SJSA1 (cell line): ENCODE measurements at regions not wholly inside any gene's neighbourhood (a gene's known extent, or its start where the extent isn't known, plus 50 kb on each side); places are given as distances from the start of the nearest gene placed in this dataset.
"Not testable (repeated sequence)": the region's sequence is repeated elsewhere in the genome, so short reads cannot be mapped to it uniquely, and the experiment has no call there.

Experiments
- DNase-seq, 2 experiments: peaks; one replicate each; pipeline ENCODE4 v3.0.0-alpha.2; 2015 to 2020; ENCODE audit warnings: low spot score in 2 of 2, low read depth in 1 of 2
- H3K27ac ChIP-seq: fragments of 250-450 bp; sonication (Bioruptor Pico); 2 replicates; pipeline ENCODE4 v1.5.1; 2020; ENCODE audit warnings: mild to moderate bottlenecking, moderate library complexity
- H3K27me3 ChIP-seq: fragments of 250-450 bp; sonication (Bioruptor Pico); replicated peaks from 2 replicates; pipeline ENCODE4 v1.5.1; 2020; ENCODE audit warnings: mild to moderate bottlenecking, moderate library complexity
- H3K36me3 ChIP-seq: fragments of 250-450 bp; sonication (Bioruptor Pico); 2 replicates; pipeline ENCODE4 v1.5.1; 2020; ENCODE audit warnings: mild to moderate bottlenecking
- H3K4me1 ChIP-seq: fragments of 250-450 bp; sonication (Bioruptor Pico); replicated peaks from 2 replicates; pipeline ENCODE4 v1.6.1; 2021; ENCODE audit warnings: mild to moderate bottlenecking
- H3K4me3 ChIP-seq: fragments of 250-450 bp; sonication (Bioruptor Pico); 2 replicates; pipeline ENCODE4 v1.5.1; 2020; ENCODE audit warnings: mild to moderate bottlenecking
- H3K9me3 ChIP-seq: fragments of 250-450 bp; sonication (Bioruptor Pico); replicated peaks from 2 replicates; pipeline ENCODE4 v1.5.1; 2020; ENCODE audit warnings: mild to moderate bottlenecking

GRCh38 chr2:59830601-59831000 is 722.9 kb downstream of the BCL11A start:
- Histone ChIP-seq H3K27ac (no peak overlapping the region), H3K36me3 (no peaks in the 10 kb centered on the region), H3K27me3 (no peaks in the 10 kb centered on the region), H3K4me3 (no peak overlapping the region), H3K9me3 (no peaks in the 10 kb centered on the region), H3K4me1 (no peaks in the 10 kb centered on the region)
- DNase-seq: no peak

- Histone ChIP-seq H3K9me3 (no peaks in the 10 kb centered on the region), H3K27ac (no peak overlapping the region), H3K27me3 (no peaks in the 10 kb centered on the region), H3K36me3 (no peaks in the 10 kb centered on the region), H3K4me3 (no peak overlapping the region), H3K4me1 (no peaks in the 10 kb centered on the region)
- DNase-seq: no peak
Observed at GRCh38 chr2:59827677-59828076, 725.8 kb downstream of the BCL11A start.

GRCh38 chr2:59826177-59826576 is 727.3 kb downstream of the BCL11A start:
- Histone ChIP-seq H3K4me1 (no peaks in the 10 kb centered on the region), H3K27ac (no peak overlapping the region), H3K36me3 (no peaks in the 10 kb centered on the region), H3K27me3 (no peaks in the 10 kb centered on the region), H3K9me3 (no peaks in the 10 kb centered on the region), H3K4me3 (no peak overlapping the region)
- no peak for DNase-seq

DNA sequence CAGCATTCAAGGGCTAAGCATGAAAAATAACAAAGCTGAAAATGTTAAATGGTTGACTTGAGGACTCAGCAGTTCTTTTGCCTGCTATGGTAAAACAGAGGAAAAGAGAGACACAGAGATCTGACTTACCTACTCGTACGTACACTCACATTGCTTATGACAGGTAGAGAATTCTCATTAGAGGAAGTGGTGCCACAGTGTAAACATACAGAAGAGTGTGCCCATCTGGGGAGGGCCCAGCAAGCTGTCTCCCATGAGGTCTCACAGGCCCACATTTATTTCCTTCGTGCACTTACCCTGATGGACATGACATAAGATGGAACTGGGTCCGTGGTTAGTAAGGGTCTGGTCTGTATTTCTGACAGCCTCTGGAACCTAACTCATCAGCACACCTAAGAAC is 729.1 kb downstream of the BCL11A start:
- no peak overlapping the region for H3K27ac ChIP-seq
- H3K4me3 ChIP-seq: no peak overlapping the region
- H3K9me3 ChIP-seq: no peaks in the 10 kb centered on the region
- no peaks in the 10 kb centered on the region for H3K4me1 ChIP-seq
- no peak for DNase-seq
- H3K27me3 ChIP-seq: no peaks in the 10 kb centered on the region
- no peaks in the 10 kb centered on the region for H3K36me3 ChIP-seq

GRCh38 chr2:59816075-59816474 is 737.4 kb downstream of the BCL11A start:
- Histone ChIP-seq H3K36me3 (no peaks in the 10 kb centered on the region), H3K4me3 (no peak overlapping the region), H3K27ac (no peak overlapping the region), H3K27me3 (no peaks in the 10 kb centered on the region), H3K9me3 (no peaks in the 10 kb centered on the region; the same call in 1 of the 2 replicates), H3K4me1 (no peaks in the 10 kb centered on the region)
- DNase-seq: no peak

- H3K4me1 ChIP-seq, H3K27ac ChIP-seq, H3K36me3 ChIP-seq, DNase-seq, H3K27me3 ChIP-seq, H3K4me3 ChIP-seq, H3K9me3 ChIP-seq: not testable (repeated sequence)
Observed at GRCh38 chr2:59810283-59810682, 743.2 kb downstream of the BCL11A start.

- Histone ChIP-seq H3K27ac (no peak overlapping the region), H3K27me3 (no peaks in the 10 kb centered on the region), H3K4me1 (peaks cover 9% of the 10 kb centered on the region; the same call in 1 of the 2 replicates), H3K4me3 (no peak overlapping the region), H3K36me3 (no peaks in the 10 kb centered on the region), H3K9me3 (no peaks in the 10 kb centered on the region)
- DNase-seq: no peak
Observed at GRCh38 chr2:59806486-59806885, 747.0 kb downstream of the BCL11A start.

GRCh38 chr2:59804732-59805131 is 748.7 kb downstream of the BCL11A start:
- Histone ChIP-seq H3K27me3 (no peaks in the 10 kb centered on the region), H3K27ac (no peak overlapping the region), H3K36me3 (no peaks in the 10 kb centered on the region), H3K9me3 (no peaks in the 10 kb centered on the region), H3K4me3 (no peak overlapping the region), H3K4me1 (peaks cover 9% of the 10 kb centered on the region; the same call in 1 of the 2 replicates)
- no peak for DNase-seq

DNA sequence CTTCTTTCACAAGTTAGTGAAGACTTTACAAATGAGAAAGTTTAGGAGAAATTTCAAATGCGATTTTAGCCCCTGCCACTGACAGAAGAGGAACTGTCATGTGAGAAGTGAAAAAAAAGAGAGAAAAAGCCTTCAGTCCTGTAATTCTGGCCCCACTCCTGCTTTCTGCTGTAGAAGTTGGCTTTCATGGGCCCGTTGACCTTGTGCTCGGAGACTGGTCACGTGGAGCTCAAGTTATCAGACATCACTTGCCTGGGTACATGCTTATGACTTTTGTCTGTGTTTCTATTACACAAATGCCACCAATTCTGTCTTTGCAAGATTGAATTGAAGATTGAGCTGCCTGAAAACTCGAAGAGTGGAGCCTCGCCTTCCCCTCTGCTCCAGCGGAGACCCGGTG is 749.9 kb downstream of the BCL11A start:
- no peak for DNase-seq
- H3K27ac ChIP-seq: no peak overlapping the region
- H3K9me3 ChIP-seq: no peaks in the 10 kb centered on the region
- peaks cover 9% of the 10 kb centered on the region; the same call in 1 of the 2 replicates for H3K4me1 ChIP-seq
- H3K27me3 ChIP-seq: no peaks in the 10 kb centered on the region
- H3K36me3 ChIP-seq: no peaks in the 10 kb centered on the region
- H3K4me3 ChIP-seq: no peak overlapping the region

GRCh38 chr2:59798687-59799232 is 754.7 kb downstream of the BCL11A start:
- no peaks in the 10 kb centered on the region for H3K9me3 ChIP-seq
- H3K36me3 ChIP-seq: no peaks in the 10 kb centered on the region
- peaks cover 9% of the 10 kb centered on the region; the same call in 1 of the 2 replicates for H3K4me1 ChIP-seq
- H3K27me3 ChIP-seq: no peaks in the 10 kb centered on the region
- no peak for DNase-seq
- no peak overlapping the region for H3K4me3 ChIP-seq
- H3K27ac ChIP-seq: no peak overlapping the region

DNA sequence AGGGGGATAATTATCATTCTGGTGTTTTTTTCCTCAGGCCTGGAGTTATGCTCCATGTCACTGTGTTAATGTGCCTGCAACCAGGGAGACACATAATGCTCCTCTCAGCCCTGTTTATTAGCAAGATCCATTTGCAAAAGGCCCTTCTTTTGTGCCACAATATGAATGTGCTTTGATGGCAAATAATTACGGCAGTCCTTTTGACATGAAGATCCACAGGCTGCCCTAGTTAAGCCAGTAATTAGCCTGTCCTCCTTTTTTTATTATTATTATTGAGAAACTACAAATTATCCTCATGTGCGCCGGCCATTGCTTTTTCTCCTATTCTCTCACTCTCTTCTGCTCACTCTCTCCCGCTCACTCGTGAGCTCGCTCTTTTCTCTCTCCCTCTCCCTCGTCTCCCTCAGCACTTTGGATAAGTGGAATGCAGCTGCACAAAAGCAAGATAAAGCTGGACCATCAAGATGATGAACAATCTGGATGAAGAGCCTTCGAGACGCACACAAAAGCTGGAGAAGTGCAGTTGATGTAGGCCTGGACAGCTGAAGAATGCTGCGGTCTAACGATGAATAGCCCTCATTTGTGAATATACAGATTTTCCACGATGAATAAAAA is 762.3 kb downstream of the BCL11A start:
- no peaks in the 10 kb centered on the region for H3K9me3 ChIP-seq
- no peak overlapping the region for H3K4me3 ChIP-seq
- no peak for DNase-seq
- no peak overlapping the region for H3K27ac ChIP-seq
- H3K36me3 ChIP-seq: no peaks in the 10 kb centered on the region
- H3K27me3 ChIP-seq: no peaks in the 10 kb centered on the region
- H3K4me1 ChIP-seq: no peaks in the 10 kb centered on the region

DNA sequence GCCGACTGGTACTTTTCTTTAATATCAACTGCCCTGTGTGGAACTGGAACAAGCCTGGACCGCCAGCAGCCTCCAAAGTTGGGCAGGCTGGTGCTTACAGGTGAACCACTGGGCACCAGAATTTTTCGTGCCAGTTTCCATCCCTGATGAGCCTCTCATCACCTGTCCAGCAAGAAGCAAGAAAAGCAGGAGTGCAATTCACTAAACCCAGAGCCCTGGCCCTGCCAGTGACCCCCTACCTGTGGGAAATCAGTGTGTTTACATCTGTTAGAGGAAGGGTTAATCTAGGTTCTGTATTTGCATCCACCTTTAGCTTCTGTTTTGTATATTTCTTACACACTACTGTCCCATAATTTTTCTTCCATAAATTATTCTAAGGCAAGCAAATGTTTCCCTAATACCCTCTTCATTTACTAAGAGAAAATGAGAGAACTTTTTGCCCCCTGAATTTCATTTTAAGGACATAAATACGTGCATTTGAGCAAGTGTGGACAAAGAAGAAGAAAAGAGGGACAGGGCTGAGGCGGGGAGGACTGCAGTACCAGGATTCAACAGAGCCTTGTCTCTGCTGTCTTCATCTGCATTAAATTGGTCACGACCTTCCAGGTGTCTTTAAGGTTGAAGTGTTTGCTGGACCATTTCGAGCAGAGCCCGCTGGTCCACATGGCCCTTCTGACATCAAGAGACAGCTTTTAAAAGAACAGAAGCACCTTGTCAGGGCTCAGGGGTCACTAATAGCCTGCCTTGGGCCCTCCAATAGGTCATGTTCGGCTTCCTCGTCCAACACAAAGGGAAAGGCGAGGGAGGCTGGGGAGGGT is 763.1 kb downstream of the BCL11A start:
- Histone ChIP-seq H3K27me3 (0 out of 2 replicates have a peak, but pooled peaks cover 2% of the 10 kb centered on the region), H3K9me3 (no peaks in the 10 kb centered on the region), H3K27ac (no peak overlapping the region), H3K36me3 (no peaks in the 10 kb centered on the region), H3K4me1 (no peaks in the 10 kb centered on the region), H3K4me3 (no peak overlapping the region)
- no peak for DNase-seq

DNA sequence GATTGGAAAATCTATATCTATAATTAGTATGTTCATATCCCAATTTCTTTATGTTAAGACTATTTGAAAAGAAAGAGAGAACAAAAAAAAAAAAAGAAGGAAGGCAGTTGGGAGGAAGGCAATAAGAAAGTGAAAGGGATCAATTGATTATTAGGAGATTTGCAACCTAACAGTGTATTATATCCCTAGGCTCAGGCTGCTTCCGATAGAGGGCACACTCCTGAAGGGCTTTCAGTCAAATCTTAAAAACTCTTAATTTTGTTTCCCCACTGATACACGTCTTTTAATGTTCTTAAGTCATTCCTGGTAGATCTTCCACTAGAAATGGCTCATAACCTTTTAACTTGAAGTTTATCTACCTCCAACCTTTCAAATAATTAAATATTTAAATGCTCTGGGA is 763.9 kb downstream of the BCL11A start:
- Histone ChIP-seq H3K4me3 (no peak overlapping the region), H3K9me3 (no peaks in the 10 kb centered on the region), H3K27me3 (0 out of 2 replicates have a peak, but pooled peaks cover 2% of the 10 kb centered on the region), H3K27ac (no peak overlapping the region), H3K4me1 (no peaks in the 10 kb centered on the region), H3K36me3 (no peaks in the 10 kb centered on the region)
- no peak for DNase-seq

DNA sequence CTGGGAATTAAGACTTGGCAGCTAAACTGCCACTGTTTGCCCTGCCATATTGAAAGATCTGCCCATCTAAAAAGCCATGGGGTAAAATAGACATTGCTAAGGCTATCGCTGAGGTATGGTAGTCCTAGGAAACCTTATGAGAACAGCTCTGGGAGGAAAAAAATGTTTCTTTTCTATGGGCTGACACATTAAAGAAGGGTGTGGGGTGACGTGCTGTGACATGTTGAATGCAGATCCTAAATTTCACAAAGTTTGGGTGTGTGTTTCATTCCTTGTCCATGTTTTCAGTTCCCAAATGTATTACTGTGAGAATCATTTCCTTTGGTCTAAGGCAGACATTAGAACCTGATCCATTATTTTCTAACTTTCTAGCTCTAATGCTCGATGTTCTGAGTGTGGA is 766.4 kb downstream of the BCL11A start:
- Histone ChIP-seq H3K4me3 (no peak overlapping the region), H3K27me3 (0 out of 2 replicates have a peak, but pooled peaks cover 2% of the 10 kb centered on the region), H3K27ac (no peak overlapping the region), H3K9me3 (no peaks in the 10 kb centered on the region), H3K36me3 (no peaks in the 10 kb centered on the region), H3K4me1 (no peaks in the 10 kb centered on the region)
- DNase-seq: no peak
